ENCODE measurements at regions not wholly inside any gene's neighbourhood (a gene's known extent, or its start where the extent isn't known, plus 50 kb on each side); places are given as distances from the start of the nearest gene placed in this dataset.

- no peak for TF ChIP-seq CTCF (IDR thresholded peaks at IDR 0.05; ENCODE audit: insufficient read depth, low read length, poor library complexity, severe bottlenecking)
- no peak for TF ChIP-seq EZH2phosphoT487 (conservative IDR thresholded peaks at IDR 0.05; ENCODE audit: low read length)
Measured at GRCh38 chr6:27016689-27017088, 230.8 kb upstream of the PRSS16 start.
